Upper lobe of left lung (tissue), 6 donors: ENCODE measurements at regions not wholly inside any gene's neighbourhood (a gene's known extent, or its start where the extent isn't known, plus 50 kb on each side); places are given as distances from the start of the nearest gene placed in this dataset.

Experiments used
- ATAC-seq, 2 donors: fragments of 200-7000 bp; cut with Tn5 transposase; one replicate each; pipeline ENCODE4 v1.9.1; 2022; ENCODE audit warnings: mild to moderate bottlenecking in 2 of 2, moderate library complexity in 2 of 2; ENCODE audit not compliant: low FRiP score in 2 of 2
- DNase-seq, 2 donors: peaks; one replicate each; pipeline ENCODE4 v3.0.0-alpha.2; 2019 to 2020
- H3K27ac ChIP-seq, 4 donors: fragments of 200-600 bp; sonication (generic); one replicate each; pipeline ENCODE4 v1.5.1; 2016 to 2019
- H3K27me3 ChIP-seq, 4 donors: fragments of 200-600 bp; sonication (generic); one replicate each; pipeline ENCODE4 v1.5.1; 2017 to 2019
- H3K36me3 ChIP-seq, 4 donors: fragments of 200-600 bp; sonication (generic); one replicate each; pipeline ENCODE4 v1.5.1; 2016 to 2019
- H3K4me1 ChIP-seq, 4 donors: fragments of 200-600 bp; sonication (generic); one replicate each; pipeline ENCODE4 v1.5.1; 2018 to 2019
- H3K4me3 ChIP-seq, 4 donors: fragments of 200-600 bp; sonication (generic); one replicate each; pipeline ENCODE4 v1.5.1; 2017 to 2019; ENCODE audit warnings: mild to moderate bottlenecking in 2 of 4, moderate library complexity in 1 of 4
- H3K9me3 ChIP-seq, 4 donors: fragments of 200-600 bp; sonication (generic); one replicate each; pipeline ENCODE4 v1.5.1; 2018 to 2019
- CTCF ChIP-seq, 6 experiments: fragments of 450-650 bp in 4 of 6; fragments of 200-600 bp in 2 of 6; sonication (generic) in 2 of 6; IDR thresholded peaks; one replicate each; pipeline ENCODE4 v1.5.1; 2016 to 2019; ENCODE audit warnings: antibody characterized with exemption in 6 of 6
- EP300 ChIP-seq, 4 donors: sonication (generic); formaldehyde crosslinking; IDR thresholded peaks; one replicate each; pipeline ENCODE4 v1.5.1; 2017; ENCODE audit warnings: antibody characterized with exemption in 4 of 4, control low read depth in 2 of 4
- POLR2A ChIP-seq, 4 donors: fragments of 450-650 bp; IDR thresholded peaks; one replicate each; pipeline ENCODE4 v1.5.1; 2016 to 2017; ENCODE audit warnings: antibody characterized with exemption in 4 of 4, mild to moderate bottlenecking in 2 of 4
- POLR2AphosphoS5 ChIP-seq, 2 donors: sonication (generic); formaldehyde crosslinking; IDR thresholded peaks; one replicate each; pipeline ENCODE4 v1.5.1; 2017; ENCODE audit warnings: antibody characterized with exemption in 2 of 2
- WGBS, 2 donors: methylation state at CpG; one replicate each; pipeline ENCODE4 v1.1.5; 2017 to 2018; 5-methylcytosine and 5-hydroxymethylcytosine counted together
- donor health status: DM: no; HTN: no; CAD: no; lungs with moderate emphysema.
- donor health status: DM: no; HTN: yes; CAD: no; lungs with severe emphysema.

- no peaks in the 10 kb centered on the region for H3K27me3 ChIP-seq
- H3K9me3 ChIP-seq, result no peaks in the 10 kb centered on the region
- H3K27ac ChIP-seq, result no peak overlapping the region
- TF ChIP-seq POLR2A (IDR thresholded peaks at IDR 0.05), result no peak
- TF ChIP-seq EP300 (IDR thresholded peaks at IDR 0.05), result no peak
- no peak for TF ChIP-seq POLR2AphosphoS5 (IDR thresholded peaks at IDR 0.05)
- no peak for TF ChIP-seq CTCF (IDR thresholded peaks at IDR 0.05)
- 41 to 58% methylated on average over 4 of the region's 4 CpGs for WGBS, 2 donors
- ATAC-seq, result no peak
- H3K36me3 ChIP-seq, result no peaks in the 10 kb centered on the region
- H3K4me3 ChIP-seq, result no peak overlapping the region
- H3K4me1 ChIP-seq, result no peaks in the 10 kb centered on the region
- no peak for DNase-seq
Measured at GRCh38 chr2:61710711-61711110, 143.1 kb downstream of the FAM161A start.

- Histone ChIP-seq H3K27ac (no peak overlapping the region), H3K9me3 (no peaks in the 10 kb centered on the region), H3K4me3 (no peak overlapping the region), H3K36me3 (no peaks in the 10 kb centered on the region), H3K27me3 (no peaks in the 10 kb centered on the region), H3K4me1 (no peaks in the 10 kb centered on the region)
- ATAC-seq (no peak), DNase-seq (no peak)
- WGBS, 2 donors, result 67 to 69% methylated on average over 12 of the region's 12 CpGs
- TF ChIP-seq POLR2A (IDR thresholded peaks at IDR 0.05) (no peak), EP300 (IDR thresholded peaks at IDR 0.05) (no peak), POLR2AphosphoS5 (IDR thresholded peaks at IDR 0.05) (peak in 1 of 2 donors; percentile 9), CTCF (IDR thresholded peaks at IDR 0.05) (no peak)
Measured at GRCh38 chr2:61707984-61708852, 145.6 kb downstream of the FAM161A start.

GRCh38 chr2:61705625-61706024, 148.2 kb downstream of the FAM161A start:
- 82 to 90% methylated on average over 5 of the region's 5 CpGs for WGBS, 2 donors
- no peak overlapping the region for H3K4me3 ChIP-seq
- no peak for DNase-seq
- H3K36me3 ChIP-seq, result no peaks in the 10 kb centered on the region
- no peak for ATAC-seq
- no peak overlapping the region for H3K27ac ChIP-seq
- H3K4me1 ChIP-seq, result no peaks in the 10 kb centered on the region
- H3K27me3 ChIP-seq, result no peaks in the 10 kb centered on the region
- no peak for TF ChIP-seq POLR2AphosphoS5 (IDR thresholded peaks at IDR 0.05)
- TF ChIP-seq EP300 (IDR thresholded peaks at IDR 0.05), result no peak
- no peak for TF ChIP-seq POLR2A (IDR thresholded peaks at IDR 0.05)
- no peak for TF ChIP-seq CTCF (IDR thresholded peaks at IDR 0.05)
- no peaks in the 10 kb centered on the region for H3K9me3 ChIP-seq

GRCh38 chr2:61704364-61704763, 149.5 kb downstream of the FAM161A start:
- Histone ChIP-seq H3K36me3 (no peaks in the 10 kb centered on the region), H3K4me3 (no peak overlapping the region), H3K27me3 (no peaks in the 10 kb centered on the region), H3K9me3 (no peaks in the 10 kb centered on the region), H3K4me1 (no peaks in the 10 kb centered on the region), H3K27ac (no peak overlapping the region)
- ATAC-seq (no peak), DNase-seq (no peak)
- WGBS, 2 donors, result 76 to 84% methylated on average over 2 of the region's 2 CpGs
- no peak for TF ChIP-seq POLR2AphosphoS5 (IDR thresholded peaks at IDR 0.05)
- TF ChIP-seq CTCF (IDR thresholded peaks at IDR 0.05), result no peak
- no peak for TF ChIP-seq POLR2A (IDR thresholded peaks at IDR 0.05)
- TF ChIP-seq EP300 (IDR thresholded peaks at IDR 0.05), result no peak

- no peaks in the 10 kb centered on the region for H3K4me1 ChIP-seq
- TF ChIP-seq CTCF (IDR thresholded peaks at IDR 0.05) (no peak), POLR2A (IDR thresholded peaks at IDR 0.05) (no peak), EP300 (IDR thresholded peaks at IDR 0.05) (no peak), POLR2AphosphoS5 (IDR thresholded peaks at IDR 0.05) (no peak)
- no peaks in the 10 kb centered on the region for H3K27me3 ChIP-seq
- no peak overlapping the region for H3K4me3 ChIP-seq
- no peak for ATAC-seq
- no peak overlapping the region for H3K27ac ChIP-seq
- DNase-seq, result no peak
- H3K9me3 ChIP-seq, result no peaks in the 10 kb centered on the region
- WGBS, 2 donors, result 77 to 79% methylated on average over 2 of the region's 2 CpGs
- no peaks in the 10 kb centered on the region for H3K36me3 ChIP-seq
Measured at GRCh38 chr2:61702088-61702467, 151.8 kb downstream of the FAM161A start.
